Liver (tissue), 8 donors: ENCODE measurements at regions not wholly inside any gene's neighbourhood (a gene's known extent, or its start where the extent isn't known, plus 50 kb on each side); places are given as distances from the start of the nearest gene placed in this dataset.

Experiments used
- DNase-seq: peaks from one replicate; pipeline ENCODE4 v3.0.0-alpha.2; 2017; ENCODE audit warnings: low spot score
- H3K27ac ChIP-seq, 2 donors: one replicate each; pipeline ENCODE4 v1.7.0; 2013; ENCODE audit warnings: inconsistent platforms in 2 of 2, low read length in 2 of 2, control low read depth in 1 of 2, low read depth in 1 of 2, mild to moderate bottlenecking in 1 of 2
- H3K27me3 ChIP-seq, 4 donors: one replicate each; pipeline versions ENCODE4 v1.6.1 to v1.7.0; 2013; ENCODE audit warnings: low read length in 3 of 4, inconsistent platforms in 1 of 4, mild to moderate bottlenecking in 1 of 4, moderate library complexity in 1 of 4; ENCODE audit not compliant: control insufficient read depth in 4 of 4, insufficient read depth in 4 of 4
- H3K36me3 ChIP-seq, 4 donors: one replicate each; pipeline versions ENCODE4 v1.6.1 to v1.7.0; 2013; ENCODE audit warnings: low read length in 3 of 4, mild to moderate bottlenecking in 3 of 4, low read depth in 1 of 4, moderate library complexity in 1 of 4; ENCODE audit not compliant: control insufficient read depth in 4 of 4, insufficient read depth in 3 of 4
- H3K4me1 ChIP-seq, 4 donors: one replicate each; pipeline versions ENCODE4 v1.6.1 to v1.7.0; 2013; ENCODE audit warnings: low read length in 3 of 4, mild to moderate bottlenecking in 3 of 4, moderate library complexity in 1 of 4; ENCODE audit not compliant: control insufficient read depth in 4 of 4, insufficient read depth in 4 of 4
- H3K4me3 ChIP-seq, 3 donors: one replicate each; pipeline versions ENCODE4 v1.6.1 to v1.7.0; 2013; ENCODE audit warnings: low read length in 3 of 3, control low read depth in 1 of 3, low read depth in 1 of 3, mild to moderate bottlenecking in 1 of 3
- H3K9ac ChIP-seq, 2 donors: one replicate each; pipeline ENCODE4 v1.7.0; 2013; ENCODE audit warnings: low read length in 2 of 2, mild to moderate bottlenecking in 2 of 2, moderate library complexity in 2 of 2, control low read depth in 1 of 2, low read depth in 1 of 2
- H3K9me3 ChIP-seq, 4 donors: one replicate each; pipeline versions ENCODE4 v1.6.1 to v1.7.0; 2013; ENCODE audit warnings: low read length in 3 of 4; ENCODE audit not compliant: control insufficient read depth in 4 of 4
- ATF3 ChIP-seq: IDR thresholded peaks from 2 replicates; pipeline ENCODE4 v1.6.1; 2016; ENCODE audit warnings: antibody characterized with exemption
- CTCF ChIP-seq: fragments of 150-350 bp; IDR thresholded peaks from 2 replicates; pipeline ENCODE4 v1.5.1; 2017; ENCODE audit warnings: improper control_type of control experiment, low read depth, low read length; ENCODE audit not compliant: missing input control
- EGR1 ChIP-seq, 2 donors: IDR thresholded peaks; 2 replicates each; pipeline ENCODE4 v1.6.1; 2016 to 2018; ENCODE audit warnings: antibody characterized with exemption in 2 of 2, low read depth in 2 of 2
- FOXA1 ChIP-seq: IDR thresholded peaks from 2 replicates; pipeline ENCODE4 v1.6.1; 2016; ENCODE audit warnings: antibody characterized with exemption
- FOXA2 ChIP-seq: IDR thresholded peaks from 2 replicates; pipeline ENCODE4 v1.6.1; 2016; ENCODE audit warnings: antibody characterized with exemption
- GABPA ChIP-seq, 2 donors: IDR thresholded peaks in 1 of 2; conservative IDR thresholded peaks in 1 of 2; 2 replicates each; pipeline ENCODE4 v1.6.1; 2016; ENCODE audit warnings: antibody characterized with exemption in 2 of 2, mild to moderate bottlenecking in 1 of 2, moderate library complexity in 1 of 2
- HNF4A ChIP-seq, 2 donors: conservative IDR thresholded peaks; 2 replicates each; pipeline ENCODE4 v1.6.1; 2016; ENCODE audit warnings: antibody characterized with exemption in 2 of 2, mild to moderate bottlenecking in 2 of 2
- HNF4G ChIP-seq: IDR thresholded peaks from 2 replicates; pipeline ENCODE4 v1.6.1; 2016; ENCODE audit warnings: antibody characterized with exemption
- JUND ChIP-seq, 2 donors: IDR thresholded peaks; 2 replicates each; pipeline ENCODE4 v1.6.1; 2016; ENCODE audit warnings: antibody characterized with exemption in 2 of 2
- NR2F2 ChIP-seq: IDR thresholded peaks from 2 replicates; pipeline ENCODE4 v1.6.1; 2016; ENCODE audit warnings: antibody characterized with exemption
- RAD21 ChIP-seq, 2 donors: IDR thresholded peaks; 2 replicates each; pipeline ENCODE4 v1.6.1; 2016; ENCODE audit warnings: antibody characterized with exemption in 2 of 2, mild to moderate bottlenecking in 2 of 2
- REST ChIP-seq: IDR thresholded peaks from 2 replicates; pipeline ENCODE4 v1.6.1; 2016; ENCODE audit warnings: antibody characterized with exemption, mild to moderate bottlenecking
- RXRA ChIP-seq, 2 donors: IDR thresholded peaks; 2 replicates each; pipeline ENCODE4 v1.6.1; 2017 to 2018; ENCODE audit warnings: antibody characterized with exemption in 2 of 2, mild to moderate bottlenecking in 1 of 2
- SP1 ChIP-seq: IDR thresholded peaks from 2 replicates; pipeline ENCODE4 v1.6.1; 2018; ENCODE audit warnings: antibody characterized with exemption, mild to moderate bottlenecking
- TAF1 ChIP-seq: conservative IDR thresholded peaks from 2 replicates; pipeline ENCODE4 v1.6.1; 2016; ENCODE audit warnings: antibody characterized with exemption, mild to moderate bottlenecking
- YY1 ChIP-seq: IDR thresholded peaks from 2 replicates; pipeline ENCODE4 v1.6.1; 2016; ENCODE audit warnings: antibody characterized with exemption, mild to moderate bottlenecking
- WGBS: extraction: QIAGEN DNeasy Blood & Tissue Kit; methylation state at CpG from one replicate; pipeline ENCODE4 v1.1.7; 2013; 5-methylcytosine and 5-hydroxymethylcytosine counted together
- TF ChIP-seq, protein P1 (sequence below): IDR thresholded peaks from 2 replicates; pipeline ENCODE4 v1.6.1; 2016; ENCODE audit warnings: antibody characterized with exemption
- TF ChIP-seq, protein P2 (sequence below): IDR thresholded peaks from 2 replicates; pipeline ENCODE4 v1.6.1; 2016; ENCODE audit warnings: antibody characterized with exemption
- donor health status: healthy.
- donor health status: healthy.
- donor health status: healthy.
- donor health status: healthy.
- donor health status: healthy.

DNA sequence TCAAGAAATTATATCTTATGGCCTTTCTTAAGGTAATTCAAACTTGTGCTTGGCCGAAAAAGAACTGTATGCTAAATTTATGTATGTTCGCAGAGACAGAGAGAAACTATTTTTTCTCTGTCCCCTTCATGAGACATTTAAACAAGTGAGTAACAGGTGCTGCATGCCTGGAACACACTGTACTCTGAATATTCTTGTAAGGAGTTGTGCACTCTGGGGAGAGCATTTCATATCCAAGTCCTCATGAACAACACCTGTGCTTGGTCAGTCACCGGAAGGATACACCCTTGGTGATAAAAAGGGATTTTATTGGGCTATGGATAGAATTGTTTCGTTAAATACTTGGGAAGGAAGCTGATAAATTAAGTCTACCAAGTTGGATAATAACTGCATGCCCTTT is 220.8 kb upstream of the NRIP1 start:
- Histone ChIP-seq H3K27me3 (no peaks in the 10 kb centered on the region), H3K4me1 (peaks cover 0 to 4% (median 0%) of the 10 kb centered on the region in 4 donors), H3K36me3 (no peaks in the 10 kb centered on the region), H3K4me3 (no peak overlapping the region), H3K9me3 (peaks cover 0 to 2% (median under 1%) of the 10 kb centered on the region in 4 donors), H3K27ac (no peak overlapping the region), H3K9ac (no peak overlapping the region)
- WGBS = 87% methylated on average over 4 of the region's 4 CpGs
- no peak for TF ChIP-seq JUND (IDR thresholded peaks at IDR 0.05)
- no peak for TF ChIP-seq EGR1 (IDR thresholded peaks at IDR 0.05; ENCODE audit: low read depth in 2 of 2)
- no peak for TF ChIP-seq CTCF
- TF ChIP-seq TAF1 = no peak
- no peak for TF ChIP-seq YY1
- TF ChIP-seq GABPA (IDR thresholded peaks at IDR 0.05 in 1 of 2, conservative IDR thresholded peaks at IDR 0.05 in 1 of 2) = no peak
- no peak for TF ChIP-seq SP1
- no peak for TF ChIP-seq RXRA (IDR thresholded peaks at IDR 0.05)
- no peak for TF ChIP-seq ATF3
- no peak for TF ChIP-seq HNF4G
- DNase-seq = no peak

DNA sequence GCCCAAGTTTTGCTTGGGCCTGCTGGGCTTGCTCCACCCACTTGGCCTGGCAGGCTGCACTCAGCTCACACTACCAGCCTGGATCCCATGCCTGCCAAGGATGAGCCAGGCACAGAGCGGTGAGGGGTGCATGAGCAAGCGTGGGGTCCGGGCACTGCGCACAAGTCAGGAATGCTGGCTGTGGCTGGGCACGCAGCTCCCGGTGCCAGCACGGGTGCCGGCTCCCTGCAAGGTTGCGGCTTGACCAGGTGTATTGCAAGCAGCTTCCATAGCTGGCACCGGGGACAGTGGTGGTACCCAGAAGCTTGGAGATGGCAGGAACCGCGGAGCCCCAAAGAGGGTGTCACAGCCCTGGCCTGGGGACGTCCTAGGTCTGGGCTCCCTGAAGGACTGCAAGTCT is 224.4 kb upstream of the NRIP1 start:
- no peaks in the 10 kb centered on the region for H3K27me3 ChIP-seq
- H3K9ac ChIP-seq = no peak overlapping the region
- H3K36me3 ChIP-seq = no peaks in the 10 kb centered on the region
- WGBS = 97% methylated on average over 13 of the region's 13 CpGs
- no peaks in the 10 kb centered on the region for H3K4me1 ChIP-seq
- no peak overlapping the region for H3K4me3 ChIP-seq
- no peak for DNase-seq
- no peak overlapping the region for H3K27ac ChIP-seq
- no peaks in the 10 kb centered on the region for H3K9me3 ChIP-seq
- TF ChIP-seq RAD21 (IDR thresholded peaks at IDR 0.05) = no peak
- TF ChIP-seq FOXA2 = no peak
- TF ChIP-seq GABPA (IDR thresholded peaks at IDR 0.05 in 1 of 2, conservative IDR thresholded peaks at IDR 0.05 in 1 of 2) = no peak
- no peak for TF ChIP-seq HNF4G
- no peak for TF ChIP-seq NR2F2
- no peak for TF ChIP-seq ATF3
- TF ChIP-seq HNF4A (conservative IDR thresholded peaks at IDR 0.05) = no peak
- TF ChIP-seq, protein P1, sequence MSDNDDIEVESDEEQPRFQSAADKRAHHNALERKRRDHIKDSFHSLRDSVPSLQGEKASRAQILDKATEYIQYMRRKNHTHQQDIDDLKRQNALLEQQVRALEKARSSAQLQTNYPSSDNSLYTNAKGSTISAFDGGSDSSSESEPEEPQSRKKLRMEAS = no peak
- TF ChIP-seq YY1 = no peak
- no peak for TF ChIP-seq EGR1 (IDR thresholded peaks at IDR 0.05; ENCODE audit: low read depth in 2 of 2)
- no peak for TF ChIP-seq CTCF
- no peak for TF ChIP-seq SP1
- TF ChIP-seq JUND (IDR thresholded peaks at IDR 0.05) = no peak
- no peak for TF ChIP-seq FOXA1
- TF ChIP-seq, protein P2, sequence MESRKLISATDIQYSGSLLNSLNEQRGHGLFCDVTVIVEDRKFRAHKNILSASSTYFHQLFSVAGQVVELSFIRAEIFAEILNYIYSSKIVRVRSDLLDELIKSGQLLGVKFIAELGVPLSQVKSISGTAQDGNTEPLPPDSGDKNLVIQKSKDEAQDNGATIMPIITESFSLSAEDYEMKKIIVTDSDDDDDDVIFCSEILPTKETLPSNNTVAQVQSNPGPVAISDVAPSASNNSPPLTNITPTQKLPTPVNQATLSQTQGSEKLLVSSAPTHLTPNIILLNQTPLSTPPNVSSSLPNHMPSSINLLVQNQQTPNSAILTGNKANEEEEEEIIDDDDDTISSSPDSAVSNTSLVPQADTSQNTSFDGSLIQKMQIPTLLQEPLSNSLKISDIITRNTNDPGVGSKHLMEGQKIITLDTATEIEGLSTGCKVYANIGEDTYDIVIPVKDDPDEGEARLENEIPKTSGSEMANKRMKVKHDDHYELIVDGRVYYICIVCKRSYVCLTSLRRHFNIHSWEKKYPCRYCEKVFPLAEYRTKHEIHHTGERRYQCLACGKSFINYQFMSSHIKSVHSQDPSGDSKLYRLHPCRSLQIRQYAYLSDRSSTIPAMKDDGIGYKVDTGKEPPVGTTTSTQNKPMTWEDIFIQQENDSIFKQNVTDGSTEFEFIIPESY = no peak
- no peak for TF ChIP-seq REST
- no peak for TF ChIP-seq TAF1
- no peak for TF ChIP-seq RXRA (IDR thresholded peaks at IDR 0.05)
